Vagina (tissue), 2 donors: ENCODE measurements at regions not wholly inside any gene's neighbourhood (a gene's known extent, or its start where the extent isn't known, plus 50 kb on each side); places are given as distances from the start of the nearest gene placed in this dataset.

ENCODE experiments used
- CTCF ChIP-seq, 3 experiments: fragments of 450-650 bp in 2 of 3; fragments of 200-600 bp in 1 of 3; sonication (generic) in 1 of 3; IDR thresholded peaks; one replicate each; pipeline ENCODE4 v1.5.1; 2017 to 2019; ENCODE audit warnings: antibody characterized with exemption in 3 of 3, mild to moderate bottlenecking in 2 of 3, moderate library complexity in 2 of 3
- POLR2A ChIP-seq, 2 donors: fragments of 450-650 bp; IDR thresholded peaks; one replicate each; pipeline ENCODE4 v1.6.1; 2017; ENCODE audit warnings: antibody characterized with exemption in 2 of 2, mild to moderate bottlenecking in 2 of 2, moderate library complexity in 2 of 2

- TF ChIP-seq POLR2A (IDR thresholded peaks at IDR 0.05) = no peak
- no peak for TF ChIP-seq CTCF (IDR thresholded peaks at IDR 0.05)
These were observed 579.0 kb downstream of the TBC1D22A start for GRCh38 chr22:47341464-47341863.
